Suppressor macrophage (primary cell): ENCODE measurements at regions not wholly inside any gene's neighbourhood (a gene's known extent, or its start where the extent isn't known, plus 50 kb on each side); places are given as distances from the start of the nearest gene placed in this dataset.
"Not testable (repeated sequence)": the region's sequence is repeated elsewhere in the genome, so short reads cannot be mapped to it uniquely, and the experiment has no call there.

Experiments used
- DNase-seq, 4 experiments: peaks; one replicate each; pipeline ENCODE4 v3.0.0-alpha.2; 2020 to 2022

GRCh38 chr5:53368966-53369605, 111.3 kb upstream of the FST start:
- no peak for DNase-seq

GRCh38 chr5:53369681-53370080, 110.7 kb upstream of the FST start:
- DNase-seq, result no peak

- no peak for DNase-seq
These were observed 106.8 kb upstream of the FST start for GRCh38 chr5:53373451-53374158.

GRCh38 chr5:53376853-53377252, 103.6 kb upstream of the FST start:
- no peak for DNase-seq

- DNase-seq, result no peak
These were observed 102.2 kb upstream of the FST start for GRCh38 chr5:53378190-53378589.

GRCh38 chr5:53378590-53379247, 101.7 kb upstream of the FST start:
- no peak for DNase-seq

GRCh38 chr5:53386341-53386740, 94.1 kb upstream of the FST start:
- no peak for DNase-seq

- DNase-seq, result no peak
These were observed 91.3 kb upstream of the FST start for GRCh38 chr5:53389093-53389492.

- DNase-seq, result no peak
These were observed 88.4 kb upstream of the FST start for GRCh38 chr5:53392073-53392472.

- no peak for DNase-seq
These were observed 85.6 kb upstream of the FST start for GRCh38 chr5:53394808-53395207.

GRCh38 chr5:53397141-53397757, 83.2 kb upstream of the FST start:
- DNase-seq, result no peak

- DNase-seq, result no peak
These were observed 82.6 kb upstream of the FST start for GRCh38 chr5:53397845-53398244.

GRCh38 chr5:53399926-53400697, 80.3 kb upstream of the FST start:
- DNase-seq, result no peak

- DNase-seq, result no peak
These were observed 77.1 kb upstream of the FST start for GRCh38 chr5:53403291-53403690.

GRCh38 chr5:53403758-53404157, 76.7 kb upstream of the FST start:
- no peak for DNase-seq

GRCh38 chr5:53405396-53405795, 75.0 kb upstream of the FST start:
- DNase-seq, result no peak

GRCh38 chr5:53406630-53407316, 73.7 kb upstream of the FST start:
- peak in 1 of 4 experiments; percentile 4 for DNase-seq

- no peak for DNase-seq
These were observed 73.1 kb upstream of the FST start for GRCh38 chr5:53407373-53407772.

GRCh38 chr5:53411388-53411787, 69.0 kb upstream of the FST start:
- DNase-seq, result no peak

- DNase-seq, result not testable (repeated sequence)
These were observed 67.9 kb upstream of the FST start for GRCh38 chr5:53412499-53412898.

- peak in 1 of 4 experiments; percentile 2 for DNase-seq
These were observed 64.2 kb upstream of the FST start for GRCh38 chr5:53416144-53416738.

GRCh38 chr5:53418409-53418808, 62.0 kb upstream of the FST start:
- no peak for DNase-seq
